IPS DF 6.9 (cell line): ENCODE measurements at regions not wholly inside any gene's neighbourhood (a gene's known extent, or its start where the extent isn't known, plus 50 kb on each side); places are given as distances from the start of the nearest gene placed in this dataset.
"Not testable (repeated sequence)": the region's sequence is repeated elsewhere in the genome, so short reads cannot be mapped to it uniquely, and the experiment has no call there.

ENCODE experiments used
- DNase-seq: peaks from one replicate; pipeline ENCODE4 v3.0.0-alpha.2; 2013; ENCODE audit warnings: low read depth, low spot score
- H3K27ac ChIP-seq: one replicate; pipeline ENCODE4 v1.5.1; 2013; ENCODE audit warnings: low read length, control low read depth
- H3K27me3 ChIP-seq: 2 replicates; pipeline ENCODE4 v1.6.1; 2013; ENCODE audit warnings: mild to moderate bottlenecking, low read length; ENCODE audit not compliant: control insufficient read depth, insufficient read depth
- H3K36me3 ChIP-seq: 2 replicates; pipeline ENCODE4 v1.6.1; 2013; ENCODE audit warnings: low read length; ENCODE audit not compliant: control insufficient read depth, insufficient read depth
- H3K4me1 ChIP-seq: 2 replicates; pipeline ENCODE4 v1.6.1; 2013; ENCODE audit warnings: low read length; ENCODE audit not compliant: control insufficient read depth, insufficient read depth
- H3K4me3 ChIP-seq: 2 replicates; pipeline ENCODE4 v1.5.1; 2013; ENCODE audit warnings: mild to moderate bottlenecking, low read length
- H3K9me3 ChIP-seq: 2 replicates; pipeline ENCODE4 v1.6.1; 2013; ENCODE audit warnings: low read length, inconsistent platforms; ENCODE audit not compliant: control insufficient read depth, insufficient read depth
- WGBS: extraction: QIAGEN DNeasy Blood & Tissue Kit; methylation state at CpG from one replicate; pipeline ENCODE4 v1.1.7; 2013; ENCODE audit warnings: mixed read lengths, missing lambda C conversion rate; ENCODE audit not compliant: insufficient read length, insufficient coverage; 5-methylcytosine and 5-hydroxymethylcytosine counted together

GRCh38 chr12:78568321-78569020 is 296.1 kb upstream of the SYT1 start:
- H3K36me3 ChIP-seq: no peaks in the 10 kb centered on the region
- no peaks in the 10 kb centered on the region for H3K27me3 ChIP-seq
- WGBS: no CpG with 5 or more reads among the region's 2 CpGs
- no peak overlapping the region for H3K27ac ChIP-seq
- no peak overlapping the region for H3K4me3 ChIP-seq
- H3K4me1 ChIP-seq: no peaks in the 10 kb centered on the region
- DNase-seq: no peak
- H3K9me3 ChIP-seq: no peaks in the 10 kb centered on the region

GRCh38 chr12:78571953-78572352 is 292.6 kb upstream of the SYT1 start:
- Histone ChIP-seq H3K4me1 (no peaks in the 10 kb centered on the region), H3K36me3 (no peaks in the 10 kb centered on the region), H3K27me3 (no peaks in the 10 kb centered on the region), H3K4me3 (no peak overlapping the region), H3K27ac (no peak overlapping the region), H3K9me3 (no peaks in the 10 kb centered on the region)
- WGBS: no CpG with 5 or more reads among the region's 5 CpGs
- DNase-seq: no peak

GRCh38 chr12:78575208-78575607 is 289.4 kb upstream of the SYT1 start:
- not testable (repeated sequence) for H3K4me3 ChIP-seq, H3K27ac ChIP-seq, H3K36me3 ChIP-seq, H3K4me1 ChIP-seq, H3K27me3 ChIP-seq, H3K9me3 ChIP-seq, DNase-seq
- WGBS: no CpG with 5 or more reads among the region's 6 CpGs

GRCh38 chr12:78579846-78580245 is 284.7 kb upstream of the SYT1 start:
- WGBS: no CpG with 5 or more reads among the region's 1 CpG
- Histone ChIP-seq H3K27ac (no peak overlapping the region), H3K36me3 (no peaks in the 10 kb centered on the region), H3K4me3 (no peak overlapping the region), H3K4me1 (no peaks in the 10 kb centered on the region), H3K27me3 (no peaks in the 10 kb centered on the region), H3K9me3 (no peaks in the 10 kb centered on the region)
- no peak for DNase-seq

- no peak for DNase-seq
- H3K9me3 ChIP-seq: no peaks in the 10 kb centered on the region
- WGBS: no CpG with 5 or more reads among the region's 1 CpG
- no peaks in the 10 kb centered on the region for H3K4me1 ChIP-seq
- no peaks in the 10 kb centered on the region for H3K27me3 ChIP-seq
- H3K36me3 ChIP-seq: no peaks in the 10 kb centered on the region
- H3K4me3 ChIP-seq: no peak overlapping the region
- H3K27ac ChIP-seq: no peak overlapping the region
Observed at GRCh38 chr12:78580296-78580695, 284.3 kb upstream of the SYT1 start.

GRCh38 chr12:78584695-78585094 is 279.9 kb upstream of the SYT1 start:
- DNase-seq: peak; percentile 55
- no CpG with 5 or more reads among the region's 1 CpG for WGBS
- no peaks in the 10 kb centered on the region for H3K9me3 ChIP-seq

GRCh38 chr12:78585132-78585531 is 279.4 kb upstream of the SYT1 start:
- no peak for DNase-seq
- WGBS: no CpG with 5 or more reads among the region's 2 CpGs

More at GRCh38 chr12:78584695-78585094, 279.9 kb upstream of the SYT1 start:
- no peak overlapping the region for H3K27ac ChIP-seq
- H3K36me3 ChIP-seq: no peaks in the 10 kb centered on the region
- no peaks in the 10 kb centered on the region for H3K4me1 ChIP-seq
- no peaks in the 10 kb centered on the region for H3K27me3 ChIP-seq
- H3K4me3 ChIP-seq: no peak overlapping the region

GRCh38 chr12:78586790-78587189 is 277.8 kb upstream of the SYT1 start:
- DNase-seq: no peak
- H3K4me1 ChIP-seq: no peaks in the 10 kb centered on the region
- H3K9me3 ChIP-seq: no peaks in the 10 kb centered on the region
- no peak overlapping the region for H3K4me3 ChIP-seq
- no CpG with 5 or more reads among the region's 1 CpG for WGBS
- H3K36me3 ChIP-seq: no peaks in the 10 kb centered on the region
- no peak overlapping the region for H3K27ac ChIP-seq
- no peaks in the 10 kb centered on the region for H3K27me3 ChIP-seq

More at GRCh38 chr12:78585132-78585531, 279.4 kb upstream of the SYT1 start:
- Histone ChIP-seq H3K4me3 (no peak overlapping the region), H3K36me3 (no peaks in the 10 kb centered on the region), H3K27me3 (no peaks in the 10 kb centered on the region), H3K9me3 (no peaks in the 10 kb centered on the region), H3K27ac (no peak overlapping the region), H3K4me1 (no peaks in the 10 kb centered on the region)

GRCh38 chr12:78599366-78599765 is 265.2 kb upstream of the SYT1 start:
- Histone ChIP-seq H3K27me3 (no peaks in the 10 kb centered on the region), H3K36me3 (no peaks in the 10 kb centered on the region), H3K4me3 (no peak overlapping the region), H3K9me3 (no peaks in the 10 kb centered on the region; the same call in 1 of the 2 replicates), H3K27ac (no peak overlapping the region), H3K4me1 (no peaks in the 10 kb centered on the region)
- WGBS: no CpG with 5 or more reads among the region's 3 CpGs
- DNase-seq: no peak

GRCh38 chr12:78600541-78600940 is 264.0 kb upstream of the SYT1 start:
- Histone ChIP-seq H3K4me1 (no peaks in the 10 kb centered on the region), H3K27ac (no peak overlapping the region), H3K4me3 (no peak overlapping the region), H3K9me3 (no peaks in the 10 kb centered on the region; the same call in 1 of the 2 replicates), H3K27me3 (no peaks in the 10 kb centered on the region), H3K36me3 (no peaks in the 10 kb centered on the region)
- WGBS: no CpG with 5 or more reads among the region's 1 CpG
- no peak for DNase-seq

- Histone ChIP-seq H3K27me3 (no peaks in the 10 kb centered on the region), H3K4me3 (no peak overlapping the region), H3K27ac (no peak overlapping the region), H3K4me1 (no peaks in the 10 kb centered on the region), H3K36me3 (no peaks in the 10 kb centered on the region), H3K9me3 (no peaks in the 10 kb centered on the region)
- DNase-seq: no peak
Observed at GRCh38 chr12:78611504-78611903, 253.1 kb upstream of the SYT1 start.
